PC-9 (cell line): ENCODE measurements at regions not wholly inside any gene's neighbourhood (a gene's known extent, or its start where the extent isn't known, plus 50 kb on each side); places are given as distances from the start of the nearest gene placed in this dataset.

Experiments used
- EZH2 ChIP-seq: fragments of 200-600 bp; sonication (generic); IDR thresholded peaks from 2 replicates; pipeline ENCODE4 v1.8.0; 2017; ENCODE audit warnings: antibody characterized with exemption, low read depth
- TF ChIP-seq, protein P1 (sequence below): fragments of 200-600 bp; sonication (generic); conservative IDR thresholded peaks from 2 replicates; pipeline ENCODE4 v1.6.1; 2017; ENCODE audit warnings: mixed run types, antibody characterized with exemption, mild to moderate bottlenecking, moderate library complexity

DNA sequence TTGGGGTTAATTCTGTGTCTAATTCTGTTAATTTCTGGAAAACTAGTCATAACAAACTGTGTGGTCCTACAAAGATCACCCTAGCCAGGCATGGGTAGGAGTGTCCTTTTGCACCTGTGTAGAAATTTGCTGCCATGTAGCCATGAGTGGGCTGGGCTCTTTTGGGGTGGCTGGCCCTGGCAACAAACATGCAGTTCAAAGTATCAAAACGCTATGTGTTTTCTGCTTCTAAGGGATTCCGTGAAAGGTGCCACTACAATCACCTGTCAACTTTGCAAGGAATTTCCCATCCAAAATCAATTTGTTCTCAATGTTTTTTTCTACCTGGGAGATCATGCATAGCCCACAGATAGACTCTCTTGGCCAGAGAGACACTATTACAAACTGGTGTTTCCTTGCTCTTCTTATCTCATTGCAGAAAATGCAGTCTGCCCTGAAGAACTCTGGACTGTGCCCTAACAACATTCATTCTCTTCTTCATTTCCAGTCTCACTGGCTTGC, 537.7 kb upstream of the ID2 start:
- TF ChIP-seq, protein P1, sequence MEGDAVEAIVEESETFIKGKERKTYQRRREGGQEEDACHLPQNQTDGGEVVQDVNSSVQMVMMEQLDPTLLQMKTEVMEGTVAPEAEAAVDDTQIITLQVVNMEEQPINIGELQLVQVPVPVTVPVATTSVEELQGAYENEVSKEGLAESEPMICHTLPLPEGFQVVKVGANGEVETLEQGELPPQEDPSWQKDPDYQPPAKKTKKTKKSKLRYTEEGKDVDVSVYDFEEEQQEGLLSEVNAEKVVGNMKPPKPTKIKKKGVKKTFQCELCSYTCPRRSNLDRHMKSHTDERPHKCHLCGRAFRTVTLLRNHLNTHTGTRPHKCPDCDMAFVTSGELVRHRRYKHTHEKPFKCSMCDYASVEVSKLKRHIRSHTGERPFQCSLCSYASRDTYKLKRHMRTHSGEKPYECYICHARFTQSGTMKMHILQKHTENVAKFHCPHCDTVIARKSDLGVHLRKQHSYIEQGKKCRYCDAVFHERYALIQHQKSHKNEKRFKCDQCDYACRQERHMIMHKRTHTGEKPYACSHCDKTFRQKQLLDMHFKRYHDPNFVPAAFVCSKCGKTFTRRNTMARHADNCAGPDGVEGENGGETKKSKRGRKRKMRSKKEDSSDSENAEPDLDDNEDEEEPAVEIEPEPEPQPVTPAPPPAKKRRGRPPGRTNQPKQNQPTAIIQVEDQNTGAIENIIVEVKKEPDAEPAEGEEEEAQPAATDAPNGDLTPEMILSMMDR = no peak
- no peak for TF ChIP-seq EZH2
